ENCODE measurements at regions not wholly inside any gene's neighbourhood (a gene's known extent, or its start where the extent isn't known, plus 50 kb on each side); places are given as distances from the start of the nearest gene placed in this dataset.

GRCh38 chr3:87161013-87161412, 66.1 kb upstream of the CHMP2B start:
- TF ChIP-seq YY1 (IDR thresholded peaks at IDR 0.05; ENCODE audit: insufficient read depth, insufficient read length): no peak
- TF ChIP-seq SUZ12 (IDR thresholded peaks at IDR 0.05; ENCODE audit: extremely low read depth, insufficient read depth, insufficient read length): no peak

Data from NT2/D1 (cell line).